ENCODE measurements at regions not wholly inside any gene's neighbourhood (a gene's known extent, or its start where the extent isn't known, plus 50 kb on each side); places are given as distances from the start of the nearest gene placed in this dataset.

DNA sequence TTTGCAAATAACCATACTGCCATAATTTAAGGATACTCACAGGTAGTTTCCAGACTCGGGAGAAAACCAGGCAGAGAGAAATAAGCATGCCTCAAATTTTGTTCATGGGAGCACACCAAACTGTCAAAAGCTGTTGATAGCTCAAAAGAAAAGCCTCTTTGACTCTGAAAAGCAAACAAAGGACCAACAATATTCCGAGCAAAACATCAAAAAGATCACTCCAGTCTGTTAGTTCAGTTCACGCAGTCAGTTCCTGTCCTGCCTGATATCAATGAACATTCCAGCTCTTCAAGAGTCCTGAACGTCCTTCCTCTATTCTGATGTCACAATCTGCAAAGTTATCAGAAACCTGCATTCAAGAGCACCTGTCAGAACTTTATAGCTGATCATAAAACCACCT lies 78.7 kb downstream of the RRM2 start:
- TF ChIP-seq, protein P1, sequence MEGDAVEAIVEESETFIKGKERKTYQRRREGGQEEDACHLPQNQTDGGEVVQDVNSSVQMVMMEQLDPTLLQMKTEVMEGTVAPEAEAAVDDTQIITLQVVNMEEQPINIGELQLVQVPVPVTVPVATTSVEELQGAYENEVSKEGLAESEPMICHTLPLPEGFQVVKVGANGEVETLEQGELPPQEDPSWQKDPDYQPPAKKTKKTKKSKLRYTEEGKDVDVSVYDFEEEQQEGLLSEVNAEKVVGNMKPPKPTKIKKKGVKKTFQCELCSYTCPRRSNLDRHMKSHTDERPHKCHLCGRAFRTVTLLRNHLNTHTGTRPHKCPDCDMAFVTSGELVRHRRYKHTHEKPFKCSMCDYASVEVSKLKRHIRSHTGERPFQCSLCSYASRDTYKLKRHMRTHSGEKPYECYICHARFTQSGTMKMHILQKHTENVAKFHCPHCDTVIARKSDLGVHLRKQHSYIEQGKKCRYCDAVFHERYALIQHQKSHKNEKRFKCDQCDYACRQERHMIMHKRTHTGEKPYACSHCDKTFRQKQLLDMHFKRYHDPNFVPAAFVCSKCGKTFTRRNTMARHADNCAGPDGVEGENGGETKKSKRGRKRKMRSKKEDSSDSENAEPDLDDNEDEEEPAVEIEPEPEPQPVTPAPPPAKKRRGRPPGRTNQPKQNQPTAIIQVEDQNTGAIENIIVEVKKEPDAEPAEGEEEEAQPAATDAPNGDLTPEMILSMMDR (IDR thresholded peaks at IDR 0.05), result no peak
- TF ChIP-seq POLR2A (IDR thresholded peaks at IDR 0.05), result no peak
